Endothelial cell of umbilical vein (primary cell): ENCODE measurements at regions not wholly inside any gene's neighbourhood (a gene's known extent, or its start where the extent isn't known, plus 50 kb on each side); places are given as distances from the start of the nearest gene placed in this dataset.

Experiments used
- GATA2 ChIP-seq: IDR thresholded peaks from 2 replicates; pipeline ENCODE4 v1.7.0; 2011; ENCODE audit warnings: low read depth, mild to moderate bottlenecking, moderate library complexity, mixed read lengths, low read length; ENCODE audit not compliant: insufficient read length, insufficient read depth
- POLR2A ChIP-seq: IDR thresholded peaks from 2 replicates; pipeline ENCODE4 v1.6.1; 2012; ENCODE audit warnings: low read depth, mild to moderate bottlenecking, control low read depth, low read length
- POLR2AphosphoS5 ChIP-seq: IDR thresholded peaks from 2 replicates; pipeline ENCODE4 v1.6.1; 2012; ENCODE audit warnings: low read depth, mild to moderate bottlenecking, control low read depth, low read length, moderate library complexity; ENCODE audit not compliant: insufficient read depth
- TF ChIP-seq, protein P1 (sequence below), 2 donors: IDR thresholded peaks; 1 replicate in 1 of 2; 2 replicates in 1 of 2; pipeline ENCODE4 v1.5.1; 2011; ENCODE audit warnings: low read length in 2 of 2, mild to moderate bottlenecking in 2 of 2, moderate library complexity in 2 of 2, control low read depth in 1 of 2, inconsistent platforms in 1 of 2, low read depth in 1 of 2; ENCODE audit not compliant: insufficient read depth in 1 of 2; ENCODE audit errors: extremely low read depth in 1 of 2

- TF ChIP-seq, protein P1, sequence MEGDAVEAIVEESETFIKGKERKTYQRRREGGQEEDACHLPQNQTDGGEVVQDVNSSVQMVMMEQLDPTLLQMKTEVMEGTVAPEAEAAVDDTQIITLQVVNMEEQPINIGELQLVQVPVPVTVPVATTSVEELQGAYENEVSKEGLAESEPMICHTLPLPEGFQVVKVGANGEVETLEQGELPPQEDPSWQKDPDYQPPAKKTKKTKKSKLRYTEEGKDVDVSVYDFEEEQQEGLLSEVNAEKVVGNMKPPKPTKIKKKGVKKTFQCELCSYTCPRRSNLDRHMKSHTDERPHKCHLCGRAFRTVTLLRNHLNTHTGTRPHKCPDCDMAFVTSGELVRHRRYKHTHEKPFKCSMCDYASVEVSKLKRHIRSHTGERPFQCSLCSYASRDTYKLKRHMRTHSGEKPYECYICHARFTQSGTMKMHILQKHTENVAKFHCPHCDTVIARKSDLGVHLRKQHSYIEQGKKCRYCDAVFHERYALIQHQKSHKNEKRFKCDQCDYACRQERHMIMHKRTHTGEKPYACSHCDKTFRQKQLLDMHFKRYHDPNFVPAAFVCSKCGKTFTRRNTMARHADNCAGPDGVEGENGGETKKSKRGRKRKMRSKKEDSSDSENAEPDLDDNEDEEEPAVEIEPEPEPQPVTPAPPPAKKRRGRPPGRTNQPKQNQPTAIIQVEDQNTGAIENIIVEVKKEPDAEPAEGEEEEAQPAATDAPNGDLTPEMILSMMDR (IDR thresholded peaks at IDR 0.05; ENCODE audit: extremely low read depth in 1 of 2, insufficient read depth in 1 of 2, low read depth in 1 of 2, low read length in 2 of 2) = no peak
- TF ChIP-seq POLR2AphosphoS5 = no peak
- TF ChIP-seq POLR2A = no peak
- no peak for TF ChIP-seq GATA2
Observed at GRCh38 chr6:120852293-120852849, 481.9 kb downstream of the TBC1D32 start.
